Type B pancreatic cell (in vitro differentiated cells): ENCODE measurements at regions not wholly inside any gene's neighbourhood (a gene's known extent, or its start where the extent isn't known, plus 50 kb on each side); places are given as distances from the start of the nearest gene placed in this dataset.

ENCODE experiments used
- DNase-seq: peaks from one replicate; pipeline ENCODE4 v3.0.0; 2021; ENCODE audit warnings: mixed read lengths; ENCODE audit not compliant: unreplicated experiment; ENCODE audit errors: extremely low spot score
- H3K27ac Mint-ChIP-seq: 2 replicates; pipeline ENCODE4 v1.8.0; 2021; ENCODE audit warnings: mild to moderate bottlenecking, mixed read lengths
- H3K27me3 Mint-ChIP-seq: 2 replicates; pipeline ENCODE4 v1.8.0; 2021; ENCODE audit warnings: mixed read lengths
- H3K36me3 Mint-ChIP-seq: 2 replicates; pipeline ENCODE4 v1.8.0; 2021; ENCODE audit warnings: mixed read lengths
- H3K4me1 Mint-ChIP-seq: one replicate; pipeline ENCODE4 v1.8.0; 2021; ENCODE audit warnings: mixed read lengths; ENCODE audit not compliant: unreplicated experiment
- H3K4me3 Mint-ChIP-seq: 2 replicates; pipeline ENCODE4 v1.8.0; 2021; ENCODE audit warnings: mild to moderate bottlenecking, mixed read lengths
- H3K9me3 Mint-ChIP-seq: 2 replicates; pipeline ENCODE4 v1.8.0; 2021; ENCODE audit warnings: mixed read lengths
- CTCF ChIP-seq: fragments of 200-600 bp; sonication (generic); conservative IDR thresholded peaks from 2 replicates; pipeline ENCODE4 v1.5.0; 2021; ENCODE audit warnings: antibody characterized with exemption, mild to moderate bottlenecking

DNA sequence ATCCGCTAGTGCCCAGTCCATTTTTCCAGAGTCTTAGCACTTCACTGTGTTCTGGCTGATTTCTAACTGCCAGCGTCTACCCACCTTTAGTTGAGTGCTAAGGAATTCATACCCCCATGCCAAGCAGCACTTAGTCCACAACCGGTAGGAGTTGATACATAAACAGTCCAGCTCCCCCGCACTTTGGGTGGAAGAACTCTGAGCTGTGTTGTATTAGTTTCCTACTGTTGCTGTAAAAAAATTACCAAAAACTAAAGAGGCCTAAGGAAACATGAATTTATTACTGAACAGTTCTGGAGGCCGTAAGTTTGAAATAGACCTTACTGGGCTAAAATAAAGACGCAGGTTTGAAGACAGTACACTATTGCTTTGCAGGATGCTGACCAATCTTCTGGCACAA, 87.6 kb downstream of the SLC24A2 start:
- no peak for TF ChIP-seq CTCF

GRCh38 chr9:19700699-19701098, 88.1 kb downstream of the SLC24A2 start:
- Mint-ChIP-seq H3K27ac (no peak overlapping the region), H3K36me3 (no peaks in the 10 kb centered on the region), H3K27me3 (no peaks in the 10 kb centered on the region), H3K9me3 (no peaks in the 10 kb centered on the region), H3K4me3 (no peak overlapping the region), H3K4me1 (no peaks in the 10 kb centered on the region)
- no peak for DNase-seq
- no peak for TF ChIP-seq CTCF

More for the DNA sequence above, 87.6 kb downstream of the SLC24A2 start:
- Mint-ChIP-seq H3K36me3 (no peaks in the 10 kb centered on the region), H3K27ac (no peak overlapping the region), H3K4me3 (no peak overlapping the region), H3K27me3 (no peaks in the 10 kb centered on the region), H3K9me3 (no peaks in the 10 kb centered on the region), H3K4me1 (no peaks in the 10 kb centered on the region)
- DNase-seq = no peak

- DNase-seq = no peak
- no peak for TF ChIP-seq CTCF
- Mint-ChIP-seq H3K27me3 (no peaks in the 10 kb centered on the region), H3K9me3 (no peaks in the 10 kb centered on the region), H3K36me3 (no peaks in the 10 kb centered on the region), H3K4me1 (no peaks in the 10 kb centered on the region), H3K27ac (no peak overlapping the region), H3K4me3 (no peak overlapping the region)
Measured at GRCh38 chr9:19699756-19700155, 89.1 kb downstream of the SLC24A2 start.

GRCh38 chr9:19698960-19699359, 89.9 kb downstream of the SLC24A2 start:
- no peak for DNase-seq
- Mint-ChIP-seq H3K4me3 (no peak overlapping the region), H3K9me3 (no peaks in the 10 kb centered on the region), H3K4me1 (no peaks in the 10 kb centered on the region), H3K36me3 (no peaks in the 10 kb centered on the region), H3K27ac (no peak overlapping the region), H3K27me3 (no peaks in the 10 kb centered on the region)
- TF ChIP-seq CTCF = no peak

DNA sequence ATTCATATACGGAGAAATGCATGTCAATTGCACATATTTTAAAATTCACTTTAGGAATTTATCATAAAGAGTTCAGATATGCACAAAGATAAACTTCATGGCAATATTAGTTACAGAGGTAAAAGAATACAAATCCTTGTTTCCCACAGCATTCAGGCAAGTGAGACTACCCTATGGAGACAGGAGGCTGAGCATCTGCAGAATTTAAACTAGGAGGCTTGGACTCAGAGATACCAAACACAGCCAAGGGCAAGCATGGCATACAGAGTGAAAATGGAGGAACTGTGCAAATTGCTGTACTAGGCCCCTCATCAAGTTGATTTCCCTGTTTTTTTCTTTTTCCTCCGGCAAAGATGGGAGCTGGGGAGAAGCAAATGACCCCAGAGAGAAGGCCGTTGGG, 94.2 kb downstream of the SLC24A2 start:
- Mint-ChIP-seq H3K27me3 (no peaks in the 10 kb centered on the region), H3K4me1 (no peaks in the 10 kb centered on the region), H3K36me3 (no peaks in the 10 kb centered on the region), H3K27ac (no peak overlapping the region), H3K4me3 (no peak overlapping the region), H3K9me3 (no peaks in the 10 kb centered on the region)
- DNase-seq = no peak
- TF ChIP-seq CTCF = no peak

DNA sequence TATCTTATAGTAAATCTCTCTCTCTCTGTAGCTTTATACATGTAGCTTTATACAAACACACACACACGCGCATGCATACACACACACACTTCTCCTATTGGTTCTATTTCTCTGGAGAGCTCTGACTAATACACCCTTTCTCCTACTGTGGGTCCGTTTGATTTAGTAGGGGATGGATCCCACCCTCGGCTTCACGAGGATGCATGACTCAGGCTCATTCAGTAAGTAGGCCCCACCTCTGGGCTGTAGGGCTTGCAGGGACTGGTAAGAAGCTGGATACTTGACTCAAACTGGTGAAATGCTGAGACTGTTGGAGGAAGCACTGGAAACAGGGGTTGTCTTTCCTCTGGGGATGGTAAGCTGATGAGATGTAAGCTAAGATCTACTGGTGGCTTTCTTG, 98.7 kb downstream of the SLC24A2 start:
- Mint-ChIP-seq H3K27ac (no peak overlapping the region), H3K4me3 (no peak overlapping the region), H3K4me1 (no peaks in the 10 kb centered on the region), H3K36me3 (no peaks in the 10 kb centered on the region), H3K27me3 (no peaks in the 10 kb centered on the region), H3K9me3 (peaks cover 5% of the 10 kb centered on the region)
- DNase-seq = no peak
- TF ChIP-seq CTCF = no peak
